Trophoblast cell (in vitro differentiated cells and primary cell): ENCODE measurements at regions not wholly inside any gene's neighbourhood (a gene's known extent, or its start where the extent isn't known, plus 50 kb on each side); places are given as distances from the start of the nearest gene placed in this dataset.
A peak's percentile ranks its signal among the peaks of the same experiment; 100 is the strongest.

Source experiments
- DNase-seq, 2 donors: peaks; one replicate each; pipeline ENCODE4 v3.0.0-alpha.2; 2016
- H2AFZ ChIP-seq: 2 replicates; pipeline ENCODE4 v1.6.1; 2013; ENCODE audit warnings: low read length, moderate library complexity, mild to moderate bottlenecking; ENCODE audit not compliant: insufficient read depth, poor library complexity
- H2AK5ac ChIP-seq: 2 replicates; pipeline ENCODE4 v1.6.1; 2013; ENCODE audit warnings: mild to moderate bottlenecking, low read length
- H2BK120ac ChIP-seq: 2 replicates; pipeline ENCODE4 v1.6.1; 2013; ENCODE audit warnings: low read length, mild to moderate bottlenecking, moderate library complexity; ENCODE audit not compliant: insufficient read depth, poor library complexity
- H2BK12ac ChIP-seq: 2 replicates; pipeline ENCODE4 v1.6.1; 2013; ENCODE audit warnings: mild to moderate bottlenecking, low read length, moderate library complexity
- H2BK5ac ChIP-seq: 2 replicates; pipeline ENCODE4 v1.6.1; 2013; ENCODE audit warnings: low read length, low read depth, moderate library complexity, mild to moderate bottlenecking; ENCODE audit not compliant: poor library complexity
- H3K14ac ChIP-seq: 2 replicates; pipeline ENCODE4 v1.6.1; 2013; ENCODE audit warnings: mild to moderate bottlenecking, low read length
- H3K18ac ChIP-seq: 2 replicates; pipeline ENCODE4 v1.6.1; 2013; ENCODE audit warnings: mild to moderate bottlenecking, low read length
- H3K23ac ChIP-seq: 2 replicates; pipeline ENCODE4 v1.6.1; 2013; ENCODE audit warnings: low read length
- H3K27ac ChIP-seq: 2 replicates; pipeline ENCODE4 v1.5.1; 2013; ENCODE audit warnings: low read depth, mild to moderate bottlenecking, inconsistent platforms, low read length, moderate library complexity
- H3K27me3 ChIP-seq: 2 replicates; pipeline ENCODE4 v1.6.1; 2013; ENCODE audit warnings: inconsistent platforms, mild to moderate bottlenecking, low read length, moderate library complexity; ENCODE audit not compliant: insufficient read depth
- H3K36me3 ChIP-seq, 2 experiments: 1 replicate in 1 of 2; 2 replicates in 1 of 2; pipeline ENCODE4 v1.6.1; 2013; ENCODE audit warnings: low read length in 2 of 2, mild to moderate bottlenecking in 2 of 2, moderate library complexity in 1 of 2; ENCODE audit not compliant: insufficient read depth in 2 of 2, control insufficient read depth in 1 of 2
- H3K4ac ChIP-seq: 2 replicates; pipeline ENCODE4 v1.6.1; 2013; ENCODE audit warnings: low read depth, mild to moderate bottlenecking, low read length, moderate library complexity
- H3K4me1 ChIP-seq, 2 experiments: 1 replicate in 1 of 2; 2 replicates in 1 of 2; pipeline ENCODE4 v1.6.1; 2013; ENCODE audit warnings: low read length in 2 of 2, mild to moderate bottlenecking in 2 of 2, moderate library complexity in 1 of 2; ENCODE audit not compliant: insufficient read depth in 2 of 2, control insufficient read depth in 1 of 2
- H3K4me2 ChIP-seq: 2 replicates; pipeline ENCODE4 v1.6.1; 2013; ENCODE audit warnings: inconsistent platforms, mild to moderate bottlenecking, low read length, moderate library complexity
- H3K4me3 ChIP-seq: 2 replicates; pipeline ENCODE4 v1.5.1; 2013; ENCODE audit warnings: mild to moderate bottlenecking, low read depth, low read length, inconsistent platforms
- H3K79me1 ChIP-seq: one replicate; pipeline ENCODE4 v1.6.1; 2013; ENCODE audit warnings: low read length
- H3K79me2 ChIP-seq: 2 replicates; pipeline ENCODE4 v1.6.1; 2013; ENCODE audit warnings: low read length, mild to moderate bottlenecking; ENCODE audit not compliant: control insufficient read depth, insufficient read depth, poor library complexity
- H3K9ac ChIP-seq: 2 replicates; pipeline ENCODE4 v1.6.1; 2013; ENCODE audit warnings: mild to moderate bottlenecking, low read length
- H3K9me3 ChIP-seq: 2 replicates; pipeline ENCODE4 v1.6.1; 2013; ENCODE audit warnings: low read depth, mild to moderate bottlenecking, control low read depth, inconsistent platforms, low read length; ENCODE audit not compliant: insufficient read depth
- H4K12ac ChIP-seq: 2 replicates; pipeline ENCODE4 v1.6.1; 2013; ENCODE audit warnings: low read depth, mild to moderate bottlenecking, low read length, moderate library complexity
- H4K8ac ChIP-seq: 2 replicates; pipeline ENCODE4 v1.6.1; 2013; ENCODE audit warnings: low read depth, mild to moderate bottlenecking, low read length, moderate library complexity
- H4K91ac ChIP-seq: one replicate; pipeline ENCODE4 v1.6.1; 2013; ENCODE audit warnings: low read depth, mild to moderate bottlenecking, low read length, moderate library complexity
- WGBS: extraction: QIAGEN DNeasy Blood & Tissue Kit; methylation state at CpG from one replicate; pipeline ENCODE4 v1.1.7; 2013; ENCODE audit warnings: missing lambda C conversion rate; ENCODE audit not compliant: insufficient read length, insufficient coverage; ENCODE audit errors: extremely low coverage; 5-methylcytosine and 5-hydroxymethylcytosine counted together

DNA sequence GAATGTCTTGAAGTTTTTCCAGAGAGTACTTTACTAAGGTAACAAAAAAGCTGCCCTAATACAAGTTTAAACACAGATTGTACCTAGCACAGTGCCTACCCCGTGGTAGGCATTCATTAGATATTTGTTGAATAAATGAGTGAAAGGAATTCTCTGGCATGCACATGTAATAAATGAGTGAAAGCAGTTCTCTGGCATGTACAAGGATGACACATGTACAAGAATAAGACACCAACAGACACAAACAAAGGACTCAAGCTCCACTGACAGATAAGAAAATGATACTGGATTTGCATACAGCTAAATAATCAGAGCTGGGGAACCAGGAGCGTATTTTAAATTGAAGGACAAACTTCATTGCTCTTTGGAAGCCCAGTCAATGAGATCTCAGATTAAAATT, 535.8 kb downstream of the EFNA5 start:
- no peak overlapping the region for H3K4me2 ChIP-seq
- no peaks in the 10 kb centered on the region for H3K9me3 ChIP-seq
- H3K23ac ChIP-seq, result no peak overlapping the region
- H2BK120ac ChIP-seq, result no peak overlapping the region
- no peak overlapping the region for H3K18ac ChIP-seq
- no peak overlapping the region for H2AFZ ChIP-seq
- no peak overlapping the region for H4K91ac ChIP-seq
- H3K36me3 ChIP-seq, result no peaks in the 10 kb centered on the region
- no peak overlapping the region for H2AK5ac ChIP-seq
- no peak overlapping the region for H3K4ac ChIP-seq
- DNase-seq, result no peak
- H3K79me2 ChIP-seq, result no peaks in the 10 kb centered on the region
- no peak overlapping the region for H3K14ac ChIP-seq
- no peak overlapping the region for H2BK12ac ChIP-seq
- H4K8ac ChIP-seq, result no peak overlapping the region
- no peaks in the 10 kb centered on the region for H3K27me3 ChIP-seq
- H3K9ac ChIP-seq, result no peak overlapping the region
- H3K27ac ChIP-seq, result no peak overlapping the region
- no peak overlapping the region for H2BK5ac ChIP-seq
- no peak overlapping the region for H3K4me3 ChIP-seq
- WGBS, result no CpG with 5 or more reads among the region's 2 CpGs
- no peaks in the 10 kb centered on the region for H3K79me1 ChIP-seq
- no peaks in the 10 kb centered on the region for H3K4me1 ChIP-seq
- no peak overlapping the region for H4K12ac ChIP-seq

DNA sequence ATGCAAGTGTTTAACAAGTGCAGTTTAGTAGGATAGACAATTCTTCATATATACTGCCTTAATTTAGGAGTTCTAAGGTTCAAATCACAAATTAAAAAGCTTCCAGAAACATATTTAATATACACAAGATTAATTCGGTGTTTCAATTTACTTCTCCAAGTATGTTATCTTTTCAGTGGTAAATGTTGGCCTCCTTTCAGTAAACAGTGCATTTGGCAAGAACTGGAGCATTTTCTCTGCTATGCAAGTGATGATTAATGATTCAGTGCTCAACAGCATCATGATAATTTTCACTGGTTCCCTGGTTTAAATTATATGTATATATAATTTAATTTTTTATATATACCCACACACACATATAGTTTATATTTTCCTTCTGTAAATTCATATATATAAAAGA, 541.7 kb downstream of the EFNA5 start:
- no peaks in the 10 kb centered on the region for H3K79me2 ChIP-seq
- H3K9me3 ChIP-seq, result no peaks in the 10 kb centered on the region
- H3K4ac ChIP-seq, result no peak overlapping the region
- H3K27ac ChIP-seq, result no peak overlapping the region
- H3K4me1 ChIP-seq, result peaks cover 0 to 2% of the 10 kb centered on the region in 2 experiments
- no peak overlapping the region for H4K91ac ChIP-seq
- H4K12ac ChIP-seq, result no peak overlapping the region
- H2BK120ac ChIP-seq, result no peak overlapping the region
- no peak overlapping the region for H2AFZ ChIP-seq
- H3K27me3 ChIP-seq, result no peaks in the 10 kb centered on the region
- H3K23ac ChIP-seq, result no peak overlapping the region
- no peak overlapping the region for H3K4me2 ChIP-seq
- no peaks in the 10 kb centered on the region for H3K36me3 ChIP-seq
- no peak overlapping the region for H3K18ac ChIP-seq
- WGBS, result no CpG with 5 or more reads among the region's 1 CpG
- H3K9ac ChIP-seq, result no peak overlapping the region
- H2BK5ac ChIP-seq, result no peak overlapping the region
- H2AK5ac ChIP-seq, result no peak overlapping the region
- no peak overlapping the region for H4K8ac ChIP-seq
- no peak overlapping the region for H3K14ac ChIP-seq
- no peak overlapping the region for H2BK12ac ChIP-seq
- no peaks in the 10 kb centered on the region for H3K79me1 ChIP-seq
- DNase-seq, result no peak
- H3K4me3 ChIP-seq, result no peak overlapping the region

DNA sequence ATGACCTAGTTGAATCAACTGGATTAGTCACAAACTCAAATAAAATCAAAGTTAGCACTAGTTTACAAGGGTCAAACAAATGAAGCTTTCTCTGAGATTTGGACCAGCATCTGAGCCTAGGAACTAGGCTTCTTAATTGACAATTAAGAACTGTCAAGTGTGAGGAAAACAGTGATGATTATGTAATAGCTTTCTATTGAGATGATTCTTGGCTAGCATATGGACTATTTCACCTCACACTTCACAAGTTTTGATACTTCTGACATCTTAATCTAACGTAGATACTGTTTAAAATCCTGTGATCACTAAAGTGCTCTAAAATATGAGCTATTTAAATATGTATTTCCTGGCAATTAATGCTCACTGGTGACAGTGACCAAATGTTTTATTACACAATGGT, 542.9 kb downstream of the EFNA5 start:
- peaks cover 0 to 2% of the 10 kb centered on the region in 2 experiments for H3K4me1 ChIP-seq
- no peak overlapping the region for H2BK12ac ChIP-seq
- no peak overlapping the region for H2BK120ac ChIP-seq
- no CpG with 5 or more reads among the region's 1 CpG for WGBS
- H3K9ac ChIP-seq, result no peak overlapping the region
- H3K18ac ChIP-seq, result no peak overlapping the region
- no peaks in the 10 kb centered on the region for H3K79me2 ChIP-seq
- H2BK5ac ChIP-seq, result no peak overlapping the region
- no peak overlapping the region for H3K4me2 ChIP-seq
- H3K27me3 ChIP-seq, result no peaks in the 10 kb centered on the region
- no peak overlapping the region for H2AFZ ChIP-seq
- H3K23ac ChIP-seq, result no peak overlapping the region
- no peak overlapping the region for H3K4me3 ChIP-seq
- no peaks in the 10 kb centered on the region for H3K36me3 ChIP-seq
- DNase-seq, result no peak
- H4K8ac ChIP-seq, result no peak overlapping the region
- no peak overlapping the region for H4K12ac ChIP-seq
- no peaks in the 10 kb centered on the region for H3K9me3 ChIP-seq
- no peak overlapping the region for H2AK5ac ChIP-seq
- no peak overlapping the region for H3K14ac ChIP-seq
- no peak overlapping the region for H3K27ac ChIP-seq
- H3K4ac ChIP-seq, result no peak overlapping the region
- H3K79me1 ChIP-seq, result peaks cover 2% of the 10 kb centered on the region
- H4K91ac ChIP-seq, result no peak overlapping the region

DNA sequence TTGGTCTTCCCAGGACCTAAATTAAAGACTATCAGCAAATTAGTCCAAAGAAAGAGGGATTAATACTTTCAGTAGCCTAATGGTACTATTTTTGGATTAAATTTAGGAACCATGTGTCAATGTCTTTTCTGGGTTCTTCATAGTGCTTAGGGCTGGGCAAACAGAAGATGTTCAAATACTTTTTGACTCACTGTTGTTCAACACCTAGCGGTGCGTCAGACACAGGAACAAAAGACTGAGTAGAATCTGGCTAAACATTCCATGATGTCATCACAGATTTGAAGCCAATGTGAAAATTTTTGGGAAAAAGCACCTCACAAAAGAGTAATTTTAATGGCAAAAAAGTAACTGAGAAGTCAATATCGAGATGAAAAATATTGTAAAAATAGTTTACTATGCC, 544.4 kb downstream of the EFNA5 start:
- WGBS, result no CpG with 5 or more reads among the region's 3 CpGs
- H2BK5ac ChIP-seq, result no peak overlapping the region
- H3K18ac ChIP-seq, result no peak overlapping the region
- peaks cover 0 to 2% of the 10 kb centered on the region in 2 experiments for H3K4me1 ChIP-seq
- no peaks in the 10 kb centered on the region for H3K36me3 ChIP-seq
- H3K4me3 ChIP-seq, result no peak overlapping the region
- H2BK12ac ChIP-seq, result no peak overlapping the region
- no peaks in the 10 kb centered on the region for H3K9me3 ChIP-seq
- no peak overlapping the region for H4K12ac ChIP-seq
- H3K23ac ChIP-seq, result no peak overlapping the region
- H3K79me1 ChIP-seq, result peaks cover 4% of the 10 kb centered on the region
- peak; percentile 21 to 51 for DNase-seq
- H3K27ac ChIP-seq, result no peak overlapping the region
- no peak overlapping the region for H3K14ac ChIP-seq
- H3K79me2 ChIP-seq, result no peaks in the 10 kb centered on the region
- H2AFZ ChIP-seq, result no peak overlapping the region
- H3K4me2 ChIP-seq, result no peak overlapping the region
- H4K8ac ChIP-seq, result no peak overlapping the region
- H3K4ac ChIP-seq, result no peak overlapping the region
- H3K9ac ChIP-seq, result no peak overlapping the region
- H2AK5ac ChIP-seq, result no peak overlapping the region
- no peak overlapping the region for H4K91ac ChIP-seq
- H2BK120ac ChIP-seq, result no peak overlapping the region
- H3K27me3 ChIP-seq, result no peaks in the 10 kb centered on the region
